ENCODE measurements at regions not wholly inside any gene's neighbourhood (a gene's known extent, or its start where the extent isn't known, plus 50 kb on each side); places are given as distances from the start of the nearest gene placed in this dataset.
"Not testable (repeated sequence)": the region's sequence is repeated elsewhere in the genome, so short reads cannot be mapped to it uniquely, and the experiment has no call there.

DNA sequence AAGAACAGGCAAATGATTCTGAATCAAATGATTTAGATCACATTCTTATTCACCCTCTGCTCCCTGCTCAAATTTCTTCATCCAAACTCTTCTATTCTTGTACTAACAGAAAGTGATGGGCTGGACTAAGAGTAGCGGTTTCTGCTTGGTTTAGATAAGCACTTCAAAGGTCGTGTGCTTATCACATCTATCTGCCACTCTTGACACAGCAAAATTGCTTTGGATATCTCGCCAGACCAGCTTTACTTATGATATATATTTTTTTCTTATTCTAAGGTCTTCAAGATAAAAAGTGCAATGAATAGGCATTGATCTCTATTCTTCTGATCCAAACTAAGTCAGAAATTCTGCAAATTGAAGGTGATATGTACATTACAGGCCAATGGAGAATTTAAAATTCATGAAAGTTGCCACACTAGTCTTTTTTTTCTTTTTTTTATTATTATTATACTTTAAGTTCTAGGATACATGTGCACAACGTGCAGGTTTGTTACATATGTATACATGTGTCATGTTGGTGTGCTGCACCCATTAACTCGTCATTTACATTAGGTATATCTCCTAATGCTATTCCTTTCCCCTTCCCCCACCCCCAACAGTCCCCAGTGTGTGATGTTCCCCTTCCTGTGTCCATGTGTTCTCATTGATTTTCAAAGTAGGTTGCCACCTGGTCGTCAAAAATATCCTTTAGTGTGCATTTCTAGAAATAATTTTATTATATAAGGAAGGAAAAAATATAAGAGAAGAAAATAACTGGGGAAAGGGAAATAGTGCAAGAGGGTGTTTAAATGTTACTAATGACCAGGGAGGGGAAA is 1941.0 kb upstream of the RAG2 start:
- no peak for DNase-seq

DNA sequence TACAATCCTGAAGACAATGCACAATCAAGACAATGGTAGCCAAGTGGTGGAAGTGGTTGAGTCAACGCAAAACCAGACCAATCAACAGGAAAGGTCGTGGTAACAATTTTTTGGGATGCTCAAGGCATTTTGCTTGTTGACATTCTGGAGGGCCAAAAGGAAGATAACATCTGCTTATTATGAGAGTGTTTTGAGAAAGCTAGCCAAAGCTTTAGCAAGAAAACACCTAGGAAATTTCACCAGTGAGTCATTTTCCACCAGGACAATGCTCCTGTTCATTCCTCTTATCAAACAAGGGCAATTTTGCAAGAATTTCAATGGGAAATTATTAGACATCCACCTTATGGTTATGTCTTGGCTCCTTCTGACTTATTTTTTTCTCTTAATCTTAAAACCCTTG is 1932.2 kb upstream of the RAG2 start:
- no peak for DNase-seq

DNA sequence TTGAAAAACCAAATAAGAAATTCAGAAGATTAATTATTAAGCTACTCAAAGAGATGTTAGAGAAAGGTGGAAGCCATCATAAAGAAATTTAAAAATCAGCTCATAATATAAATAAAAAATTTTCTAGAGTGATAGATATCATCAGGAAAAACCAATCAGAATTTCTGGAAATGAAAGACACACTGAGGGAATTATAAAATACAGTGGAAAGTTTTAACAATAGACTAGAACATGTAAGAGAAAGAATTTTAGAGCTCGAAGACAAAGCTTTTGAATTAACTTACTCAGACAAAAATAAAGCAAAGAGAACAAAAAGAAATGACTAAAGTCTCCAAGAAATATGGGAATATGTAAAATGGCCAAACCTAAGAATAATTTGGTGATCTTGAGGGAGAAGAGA is 1926.9 kb upstream of the RAG2 start:
- no peak for DNase-seq

DNA sequence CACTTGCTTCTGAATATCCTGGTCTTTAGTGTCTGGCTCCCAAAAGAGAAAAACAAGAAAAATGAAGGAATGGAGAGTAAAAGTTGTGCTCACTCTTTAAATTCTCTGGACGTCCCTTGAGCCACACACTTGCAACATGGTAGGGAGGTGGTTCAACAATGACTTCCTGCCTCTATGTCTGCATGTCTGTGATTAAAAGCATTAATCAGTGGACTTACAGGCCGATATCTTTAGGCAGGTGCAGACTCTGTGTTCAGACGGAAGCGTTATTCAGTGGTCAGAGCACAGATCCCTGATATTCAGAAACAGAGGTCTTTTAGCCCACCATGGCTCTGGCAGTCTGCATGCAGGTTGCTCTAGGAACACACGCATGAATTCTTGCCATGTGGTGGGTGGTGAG is 1920.0 kb upstream of the RAG2 start:
- no peak for DNase-seq

DNA sequence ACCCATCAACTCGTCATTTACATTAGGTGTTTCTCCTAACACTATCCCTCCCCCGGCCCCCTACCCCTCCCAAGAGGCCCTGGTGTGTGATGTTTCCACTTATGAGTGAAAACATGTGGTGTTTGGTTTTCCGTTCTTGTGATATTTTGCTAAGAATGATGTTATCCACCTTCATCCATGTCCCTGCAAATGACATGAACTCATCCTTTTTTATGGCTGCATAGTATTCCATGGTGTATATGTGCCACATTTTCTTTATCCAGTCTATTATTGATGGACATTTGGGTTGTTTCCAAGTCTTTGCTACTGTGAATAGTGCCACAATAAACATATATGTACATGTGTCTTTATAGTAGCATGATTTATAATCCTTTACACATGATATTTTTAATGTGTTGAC is 1914.8 kb upstream of the RAG2 start:
- not testable (repeated sequence) for DNase-seq

DNA sequence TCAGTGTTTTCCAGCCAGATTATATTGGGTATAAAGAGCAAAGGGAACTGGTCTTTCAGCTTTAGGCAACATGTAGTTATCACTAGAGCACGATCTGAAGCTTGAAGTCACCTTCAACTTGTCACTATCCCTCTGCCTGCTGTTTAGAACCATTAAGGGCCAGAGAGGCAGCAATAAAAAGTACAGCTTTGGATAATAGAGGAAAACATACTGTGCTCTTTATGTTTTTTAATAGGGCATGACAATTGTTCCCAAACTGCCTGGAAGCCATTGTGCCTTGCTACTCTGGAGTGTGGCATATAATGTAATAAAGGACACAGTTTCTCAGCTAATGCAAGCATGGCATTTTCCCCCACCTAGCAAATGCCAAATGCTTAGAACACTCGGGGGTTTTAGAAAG is 1912.0 kb upstream of the RAG2 start:
- DNase-seq: no peak

DNA sequence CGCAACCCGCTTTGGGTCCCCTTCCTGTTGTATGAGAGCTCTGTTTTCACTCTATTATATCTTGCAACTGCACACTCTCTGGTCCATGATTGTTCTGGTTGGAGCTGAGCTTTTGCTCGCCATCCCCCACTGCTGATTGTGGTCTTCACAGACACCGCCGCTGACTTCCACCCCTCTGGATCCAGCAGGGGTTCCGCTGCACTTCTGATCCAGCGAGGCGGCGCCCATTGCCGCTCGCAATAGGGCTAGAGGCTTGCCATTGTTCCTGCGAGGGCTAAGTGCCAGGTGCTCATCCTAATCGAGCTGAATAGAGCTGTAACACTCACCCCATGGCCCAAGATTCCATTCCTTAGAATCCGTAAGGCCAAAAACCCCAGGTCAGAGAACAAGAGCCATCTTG is 1905.8 kb upstream of the RAG2 start:
- DNase-seq: no peak

DNA sequence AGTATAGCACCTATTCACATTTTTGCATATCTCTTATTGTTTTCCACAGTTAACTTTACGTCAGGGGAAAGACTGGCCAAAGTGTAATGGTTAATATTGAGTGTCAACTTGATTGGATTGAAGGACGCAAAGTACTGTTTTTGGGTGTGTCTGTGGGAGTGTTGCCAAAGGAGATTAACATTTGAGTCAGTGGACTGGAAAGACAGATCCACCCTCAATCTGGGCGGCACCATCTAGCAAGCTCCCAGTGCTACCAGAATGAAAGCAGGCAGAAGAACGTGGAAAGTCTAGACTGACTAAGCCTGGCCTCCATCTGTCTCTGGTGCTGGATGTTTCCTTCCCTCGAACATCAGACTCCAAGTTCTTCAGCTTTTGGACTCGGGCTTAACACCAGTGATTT is 1900.7 kb upstream of the RAG2 start:
- no peak for DNase-seq

DNA sequence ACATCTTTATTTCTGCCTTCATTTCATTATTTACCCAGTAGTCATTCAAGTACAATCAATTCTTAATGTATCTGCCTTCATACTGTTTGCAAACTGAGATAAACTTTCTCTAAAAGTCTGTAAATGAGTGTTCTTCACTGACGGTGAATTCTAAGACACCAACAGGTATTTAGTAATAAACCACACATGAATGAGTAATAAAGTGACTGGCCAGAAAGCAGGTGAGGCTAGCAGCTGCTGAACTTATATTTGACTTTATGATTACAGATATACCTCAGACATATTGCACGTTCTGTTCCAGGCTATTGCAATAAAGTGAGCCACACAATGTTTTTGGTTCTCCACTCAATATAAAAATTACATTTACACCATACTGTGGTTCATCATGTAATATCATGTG is 1894.0 kb upstream of the RAG2 start:
- DNase-seq: no peak

DNA sequence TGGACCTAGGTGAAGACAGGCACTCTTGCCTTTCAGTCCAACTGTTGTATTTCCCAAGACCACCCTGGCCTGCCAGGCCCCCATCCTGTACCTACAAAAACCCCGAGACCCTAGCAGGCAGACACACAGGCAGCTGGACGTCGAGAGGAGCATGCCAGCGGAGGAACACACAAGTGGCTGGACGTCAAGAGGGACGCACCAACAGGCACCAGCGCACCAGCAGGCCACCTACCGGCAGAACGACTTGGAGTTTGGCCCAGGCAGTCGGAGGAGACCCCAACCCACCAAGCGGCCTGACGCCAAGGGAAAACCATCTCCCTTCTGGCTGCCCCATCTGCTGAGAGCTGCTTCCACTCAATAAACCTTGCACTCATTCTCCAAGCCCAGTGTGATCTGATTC is 1883.4 kb upstream of the RAG2 start:
- DNase-seq: no peak

DNA sequence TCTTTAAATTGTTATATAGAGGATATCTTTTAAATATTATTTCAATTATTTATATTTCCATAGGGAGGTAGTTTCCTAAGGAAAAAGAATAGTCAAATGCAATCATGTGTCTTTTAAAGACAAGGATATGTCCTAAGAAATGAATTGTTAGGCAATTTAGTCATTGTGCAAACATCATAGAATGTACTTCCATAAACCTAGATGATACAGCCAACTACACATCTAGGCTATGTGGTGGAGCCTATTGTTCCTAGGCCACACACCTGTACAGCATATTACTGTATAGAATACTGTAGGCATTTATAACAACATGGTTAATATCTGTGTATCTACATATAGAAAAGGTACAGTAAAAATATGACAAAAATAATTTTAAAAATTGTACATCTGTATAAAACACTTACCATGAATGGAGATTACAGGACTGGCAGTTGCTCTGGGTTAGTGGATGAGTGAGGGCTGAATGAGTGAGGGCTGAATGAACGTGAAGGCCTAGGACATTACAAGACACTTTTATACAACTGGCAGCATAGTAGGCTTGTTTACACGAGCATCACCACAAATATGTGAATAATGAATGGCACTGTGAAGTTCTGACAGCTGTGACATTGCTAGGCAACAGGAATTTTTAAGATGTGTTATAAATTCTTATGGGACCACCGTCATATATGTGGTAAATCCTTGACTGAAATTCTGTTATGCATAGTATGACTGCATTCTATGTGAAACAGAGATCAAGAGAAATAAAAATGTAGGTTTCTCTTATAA is 1879.0 kb upstream of the RAG2 start:
- DNase-seq: no peak

DNA sequence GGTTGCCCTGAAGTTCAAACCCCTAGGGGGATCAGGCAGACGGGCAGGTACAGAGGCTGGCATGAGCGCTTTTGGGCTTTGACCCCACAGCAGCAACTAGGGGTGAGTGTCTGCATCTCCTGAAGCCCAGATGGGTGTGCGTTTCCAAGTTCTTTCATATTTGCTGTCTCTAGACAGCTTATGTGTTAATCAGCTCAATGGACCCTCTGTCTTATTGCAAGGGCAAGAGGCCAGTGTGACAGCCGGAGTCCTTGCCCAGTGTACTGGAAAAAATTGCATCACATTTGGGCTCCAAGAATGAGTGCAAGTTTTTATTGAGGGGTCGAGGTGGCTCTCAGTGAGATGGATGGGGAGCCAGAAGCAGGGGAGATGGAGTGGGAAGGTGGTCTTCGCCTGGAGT is 1863.7 kb upstream of the RAG2 start:
- DNase-seq: no peak

DNA sequence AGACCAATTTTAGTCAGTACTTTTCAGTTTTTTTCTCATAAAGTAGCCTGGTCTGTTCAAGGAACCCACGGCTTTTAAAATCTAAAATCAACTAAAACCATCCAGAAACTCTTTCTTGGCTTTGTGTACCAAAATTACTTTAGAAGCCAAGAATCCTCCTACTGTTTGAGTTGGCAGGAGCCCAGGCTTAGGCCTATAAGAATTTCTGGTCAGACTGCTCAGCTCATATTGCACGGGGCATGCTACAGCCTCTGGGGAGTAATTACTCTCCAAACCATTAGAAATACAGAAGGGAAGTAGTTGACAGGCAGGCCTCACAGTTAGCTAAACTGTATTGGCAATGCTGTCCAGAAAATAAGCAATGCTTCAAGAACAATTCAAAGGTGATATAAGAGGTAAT is 1862.9 kb upstream of the RAG2 start:
- no peak for DNase-seq

DNA sequence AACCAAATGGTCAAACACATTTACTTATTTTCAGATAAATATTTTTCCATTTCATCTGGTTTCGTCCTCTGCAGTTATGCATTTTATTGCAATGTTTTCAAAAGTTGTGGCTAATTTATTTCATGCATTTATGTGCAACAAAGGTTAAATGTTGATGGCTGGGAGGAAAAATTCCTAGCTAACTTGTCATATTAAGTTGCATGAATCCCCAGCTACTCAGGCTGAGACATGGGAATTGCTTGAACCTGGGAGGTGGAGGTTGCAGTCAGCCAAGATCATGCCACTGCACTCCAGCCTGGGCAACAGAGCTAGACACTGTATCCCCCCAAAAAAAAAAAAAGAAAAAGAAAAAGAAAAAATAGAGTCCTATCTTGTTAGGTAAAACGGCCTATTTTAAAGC is 1862.4 kb upstream of the RAG2 start:
- no peak for DNase-seq

DNA sequence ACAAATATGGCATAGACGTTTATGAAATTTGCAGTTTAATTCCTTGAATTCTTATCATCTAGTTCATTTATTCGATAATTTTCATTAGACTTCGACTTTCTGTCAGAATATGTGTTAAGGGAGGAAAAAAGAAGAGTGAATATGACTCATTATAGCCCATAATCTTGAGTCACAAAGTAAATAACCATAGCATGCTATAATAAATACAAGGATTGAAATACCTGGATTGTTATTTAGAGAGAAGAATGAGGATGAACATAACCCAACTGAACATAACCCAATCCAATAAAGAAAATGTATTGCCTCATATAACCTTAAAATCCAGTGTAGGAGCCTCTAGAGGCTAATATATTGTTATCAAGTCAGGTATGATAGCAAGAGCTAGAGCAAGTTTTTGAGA is 1858.3 kb upstream of the RAG2 start:
- DNase-seq: no peak

DNA sequence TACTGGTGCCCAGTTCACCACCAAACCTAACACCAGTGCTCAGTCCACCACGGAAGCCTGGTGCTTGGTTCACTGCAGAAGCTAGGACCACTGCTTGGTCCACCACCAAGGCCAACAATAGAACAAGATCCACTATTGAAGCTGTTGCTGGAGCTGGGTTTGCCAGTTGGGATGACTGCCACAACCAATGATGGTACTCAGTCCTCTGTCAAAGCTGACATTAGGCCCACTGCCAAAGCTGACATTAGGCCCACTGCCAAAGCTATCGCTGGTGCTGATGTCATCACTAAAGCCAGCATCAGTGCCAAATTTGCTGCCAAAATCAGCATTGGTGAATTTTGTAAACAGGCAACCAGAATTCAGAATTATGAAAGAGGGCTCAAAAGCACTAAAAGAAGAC is 1850.2 kb upstream of the RAG2 start:
- DNase-seq: no peak

DNA sequence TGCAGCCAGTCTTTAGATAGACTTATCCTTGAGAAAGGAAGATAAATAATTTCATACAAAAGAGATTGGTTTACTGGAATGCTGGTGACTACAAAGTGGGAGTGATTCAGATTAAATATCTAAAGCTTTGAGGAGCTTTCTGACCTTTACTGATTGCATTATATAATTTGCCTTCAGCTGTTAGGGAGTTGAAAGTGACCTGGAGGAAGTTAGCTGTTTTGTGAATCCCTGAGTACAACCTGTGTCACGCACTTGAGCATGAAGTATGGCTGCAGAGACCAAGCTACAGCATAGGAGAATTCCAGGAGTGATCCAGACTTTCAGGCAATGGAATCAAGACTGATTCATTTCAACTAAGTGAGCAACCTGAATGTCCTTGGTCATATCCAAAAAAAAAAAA is 1848.3 kb upstream of the RAG2 start:
- DNase-seq: no peak

DNA sequence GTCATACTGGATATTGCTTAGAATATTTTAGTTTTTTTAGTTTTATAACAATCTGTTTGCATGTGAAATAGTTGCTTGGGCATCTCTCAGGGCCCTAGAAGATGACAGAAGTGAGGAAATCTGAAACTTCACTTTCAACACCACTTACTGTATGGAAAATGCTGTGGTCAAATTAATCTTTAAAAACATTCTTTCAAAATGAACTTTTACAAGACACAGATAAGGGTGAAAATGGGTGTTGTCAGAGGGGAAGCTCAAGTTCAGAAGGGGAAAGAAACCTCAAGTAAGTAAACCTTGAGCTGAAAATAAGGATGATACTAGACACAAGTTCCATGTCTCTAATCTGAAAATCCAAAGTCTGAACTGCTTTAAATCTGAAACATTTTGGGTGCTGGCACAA is 1840.1 kb upstream of the RAG2 start:
- no peak for DNase-seq

DNA sequence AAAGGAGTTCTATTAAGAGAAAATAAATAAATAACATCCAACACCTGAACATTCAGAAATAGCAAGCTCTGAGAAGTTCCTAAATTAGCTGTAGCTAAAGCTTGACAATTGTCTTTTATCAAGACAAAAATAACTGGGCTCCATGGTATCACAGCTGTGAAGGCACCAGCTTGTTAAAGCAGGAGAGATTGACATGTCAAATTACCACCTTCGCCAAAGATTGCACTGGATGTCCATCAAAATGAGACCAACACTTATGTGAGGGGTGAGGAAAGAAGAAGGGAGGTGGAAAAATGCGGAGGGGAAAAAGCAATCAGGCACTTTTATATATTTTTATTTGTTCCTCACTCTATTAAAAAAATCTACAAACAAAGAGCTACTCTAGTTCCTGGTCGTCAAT is 1827.5 kb upstream of the RAG2 start:
- DNase-seq: no peak

DNA sequence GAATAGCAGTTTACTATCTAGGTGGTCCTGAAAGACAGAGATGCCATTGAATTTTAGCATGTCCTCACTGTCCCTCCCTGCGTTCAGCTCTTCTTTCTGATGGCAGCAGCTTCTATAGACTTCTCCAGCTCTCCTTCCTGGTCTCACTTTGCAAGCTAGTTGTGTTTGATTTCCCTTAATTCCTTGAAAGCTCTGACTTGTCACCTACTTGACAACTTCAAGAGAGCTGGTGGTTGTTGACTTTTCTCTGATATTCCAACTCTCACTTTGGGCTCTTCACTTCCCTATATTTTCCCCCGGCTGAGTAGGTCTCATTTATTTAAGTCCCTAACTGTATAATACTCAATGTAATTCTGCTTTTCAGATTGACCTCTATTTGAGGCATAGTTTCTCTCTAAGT is 1825.0 kb upstream of the RAG2 start:
- no peak for DNase-seq

DNA sequence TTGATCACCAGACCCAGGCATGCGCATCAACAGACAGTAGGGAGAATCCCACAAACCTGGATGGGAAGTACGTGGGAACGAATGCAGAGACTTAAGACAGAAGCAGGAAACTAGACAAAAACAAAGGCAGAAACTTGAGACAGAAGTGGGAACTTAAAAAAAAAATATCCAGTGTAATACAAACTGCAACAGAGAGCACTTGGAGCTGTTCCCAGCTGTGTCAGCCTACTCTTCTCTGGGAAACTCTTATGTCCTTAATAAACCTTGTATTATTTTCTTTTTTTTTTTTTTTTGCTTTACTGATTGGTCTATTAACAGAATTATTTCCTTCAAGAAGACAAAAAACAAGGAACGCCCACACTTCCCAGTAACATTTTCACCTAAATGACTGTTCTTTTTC is 1818.1 kb upstream of the RAG2 start:
- no peak for DNase-seq

DNA sequence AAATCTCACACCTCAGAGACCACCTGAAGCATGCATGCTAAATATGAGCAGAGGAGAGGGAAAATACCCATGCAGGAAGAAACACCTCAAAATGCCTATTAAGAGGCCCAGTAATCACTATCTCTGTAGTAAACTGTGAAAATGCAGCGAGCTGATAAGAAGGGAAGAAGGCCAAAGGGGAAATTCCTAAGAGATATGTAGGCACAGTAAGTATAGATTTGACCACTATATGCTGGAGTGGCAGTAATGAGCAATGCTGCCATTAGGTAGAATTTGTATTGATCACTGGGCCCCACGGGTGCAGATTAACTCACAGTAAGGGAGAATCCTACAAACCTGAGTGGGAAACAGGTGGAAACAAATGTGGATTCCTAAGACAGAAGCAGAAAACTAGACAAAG is 1813.1 kb upstream of the RAG2 start:
- no peak for DNase-seq

DNA sequence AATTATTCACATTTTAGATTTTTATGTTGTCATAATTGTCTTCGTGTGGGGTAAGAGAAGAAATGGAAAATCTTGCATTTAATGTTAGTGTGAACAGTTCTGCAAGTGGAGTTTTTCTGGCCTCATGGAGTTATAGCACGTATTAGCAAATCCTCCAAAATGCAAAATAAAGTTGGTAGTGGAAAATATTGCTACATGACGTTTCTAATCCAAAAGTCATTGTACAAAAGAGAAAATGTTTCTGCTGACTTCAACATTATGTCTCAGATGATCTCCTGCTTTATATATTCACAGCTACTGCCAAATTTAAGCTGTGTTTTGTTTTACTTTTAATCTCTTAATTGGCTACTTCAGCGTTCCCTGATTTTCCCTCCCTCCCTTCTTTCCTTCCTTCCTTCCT is 1804.0 kb upstream of the RAG2 start:
- DNase-seq: no peak

DNA sequence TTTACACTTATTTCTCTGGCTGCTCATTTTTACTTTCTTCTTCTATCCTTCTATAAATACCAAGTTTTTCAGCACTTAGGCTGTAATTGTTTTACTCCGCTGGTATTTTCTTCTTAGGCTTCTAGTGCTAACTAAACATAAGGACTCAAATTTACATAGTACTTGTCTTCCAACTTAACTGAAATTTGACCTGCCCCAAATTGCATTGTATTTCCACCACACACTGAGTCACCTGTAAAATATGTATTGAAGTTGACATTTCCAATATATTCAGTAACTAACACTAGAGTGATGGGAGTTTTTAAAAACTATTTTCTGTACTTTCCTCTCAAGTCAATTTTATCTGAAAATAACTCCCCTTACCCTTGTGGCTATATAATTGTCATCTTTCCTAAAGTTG is 1794.1 kb upstream of the RAG2 start:
- DNase-seq: no peak

DNA sequence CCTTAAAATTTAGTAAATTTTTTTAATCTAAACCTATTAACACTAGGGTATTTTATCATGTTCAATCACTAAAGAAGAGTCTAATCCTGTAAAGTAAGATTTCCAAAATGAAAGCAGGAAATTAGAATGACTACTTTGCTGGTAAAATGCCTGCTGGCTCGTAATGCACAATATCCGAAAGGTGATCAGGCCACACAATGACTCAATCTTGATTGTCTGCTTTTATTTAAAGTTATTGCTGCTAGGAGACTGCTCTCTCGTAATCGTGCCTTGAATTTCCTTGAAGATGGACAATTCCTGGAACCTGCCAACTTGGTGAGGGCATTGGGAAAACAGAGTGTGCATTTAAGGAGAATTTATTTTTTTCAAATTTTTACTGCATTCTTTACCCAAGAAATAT is 1786.5 kb upstream of the RAG2 start:
- no peak for DNase-seq
